NCI-H526 treated with DMSO at 0.1 percent for 48 hours (cell line): ENCODE measurements at regions not wholly inside any gene's neighbourhood (a gene's known extent, or its start where the extent isn't known, plus 50 kb on each side); places are given as distances from the start of the nearest gene placed in this dataset.
"Not testable (repeated sequence)": the region's sequence is repeated elsewhere in the genome, so short reads cannot be mapped to it uniquely, and the experiment has no call there.

Experiments
- DNase-seq: peaks from one replicate; lab custom pipeline; 2025; lab: John Stamatoyannopoulos, UW

DNA sequence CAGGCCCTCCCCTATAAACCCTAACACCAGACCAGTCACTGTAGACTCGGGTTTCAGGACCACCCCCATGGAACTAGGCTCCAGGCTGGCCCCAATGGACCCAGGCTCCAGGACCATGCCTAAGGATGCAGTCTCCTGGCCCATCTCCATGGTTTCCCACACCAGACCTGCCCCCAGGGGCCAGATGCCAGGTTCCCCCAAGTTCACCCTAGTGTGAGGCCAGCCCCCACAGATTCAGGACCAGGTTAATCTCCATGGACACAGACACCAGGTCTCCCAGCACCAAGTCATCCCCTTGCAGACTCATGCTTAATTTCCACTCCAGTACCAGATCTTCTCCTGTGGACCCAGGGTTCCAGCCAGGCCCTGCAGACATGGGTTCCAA is 103.8 kb upstream of the LANCL2 start:
- no peak for DNase-seq

- DNase-seq, result not testable (repeated sequence)
Observed at GRCh38 chr7:55265328-55265727, 99.8 kb upstream of the LANCL2 start.

GRCh38 chr7:55265836-55266642 is 99.1 kb upstream of the LANCL2 start:
- no peak for DNase-seq

- DNase-seq, result no peak
Observed at GRCh38 chr7:55271069-55271626, 94.0 kb upstream of the LANCL2 start.

- DNase-seq, result no peak
Observed at GRCh38 chr7:55271661-55272060, 93.5 kb upstream of the LANCL2 start.

- no peak for DNase-seq
Observed at GRCh38 chr7:55272328-55272727, 92.8 kb upstream of the LANCL2 start.

- DNase-seq, result no peak
Observed at GRCh38 chr7:55273186-55273980, 91.8 kb upstream of the LANCL2 start.

DNA sequence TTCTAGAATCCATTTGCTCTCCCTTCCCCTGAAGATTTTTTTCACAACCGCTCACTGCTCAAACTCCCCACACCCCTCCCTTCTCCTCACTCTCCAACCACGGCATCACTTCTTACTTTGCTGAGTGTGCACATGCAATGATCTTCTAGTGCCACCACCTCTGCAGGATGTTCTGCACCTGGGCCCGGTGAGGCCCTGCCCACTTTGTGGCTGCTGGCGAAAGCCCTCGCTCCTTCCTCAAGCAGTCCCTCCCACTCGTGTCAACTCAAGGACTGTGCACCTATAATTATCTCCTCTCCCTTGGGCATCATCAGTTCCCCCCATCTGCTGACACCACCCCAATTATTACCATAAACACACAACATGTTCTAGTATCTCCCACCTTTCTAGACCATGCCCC is 91.0 kb upstream of the LANCL2 start:
- DNase-seq, result no peak

DNA sequence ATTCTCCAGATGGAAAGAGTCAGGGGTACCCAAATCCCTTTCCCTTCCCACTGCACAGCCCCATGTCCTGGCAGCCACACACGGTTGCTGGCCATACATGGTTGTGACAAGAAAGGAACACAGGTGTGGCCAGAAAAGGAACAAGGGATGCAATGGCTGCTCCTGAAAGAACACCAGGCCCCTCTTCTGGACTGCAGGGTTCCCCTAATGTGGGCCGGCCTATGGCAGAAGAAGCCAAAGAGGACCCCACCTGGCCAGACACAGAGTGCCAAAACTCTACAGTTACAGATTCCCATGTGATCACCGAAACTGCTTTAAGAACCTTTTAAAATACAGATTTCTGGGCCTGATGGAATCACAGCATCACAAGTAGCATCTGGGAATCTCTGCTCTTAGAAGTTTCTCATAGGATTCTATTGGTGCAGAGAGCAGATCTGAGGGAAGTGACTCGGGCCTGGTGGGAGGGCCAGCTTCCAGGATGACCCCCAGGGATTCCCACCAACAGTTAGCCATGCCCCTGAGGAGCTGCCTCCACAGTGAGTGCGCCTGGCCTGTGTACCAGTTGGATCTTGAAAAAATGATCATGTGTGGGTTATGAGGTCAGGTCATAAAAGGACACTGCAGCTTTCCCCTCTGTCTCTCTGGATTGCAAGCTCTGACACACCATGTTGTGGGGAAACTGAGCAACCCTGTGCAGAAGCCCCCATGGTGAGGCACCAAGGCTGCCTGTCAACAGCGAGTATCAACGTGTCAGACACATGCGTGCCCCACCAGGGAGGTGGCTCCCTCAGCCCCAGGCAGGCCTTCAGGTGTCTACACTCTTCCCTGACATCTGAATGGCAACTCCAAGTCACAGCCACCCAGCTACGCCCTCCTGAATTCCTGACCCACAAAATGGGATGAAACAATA is 89.6 kb upstream of the LANCL2 start:
- DNase-seq, result no peak

DNA sequence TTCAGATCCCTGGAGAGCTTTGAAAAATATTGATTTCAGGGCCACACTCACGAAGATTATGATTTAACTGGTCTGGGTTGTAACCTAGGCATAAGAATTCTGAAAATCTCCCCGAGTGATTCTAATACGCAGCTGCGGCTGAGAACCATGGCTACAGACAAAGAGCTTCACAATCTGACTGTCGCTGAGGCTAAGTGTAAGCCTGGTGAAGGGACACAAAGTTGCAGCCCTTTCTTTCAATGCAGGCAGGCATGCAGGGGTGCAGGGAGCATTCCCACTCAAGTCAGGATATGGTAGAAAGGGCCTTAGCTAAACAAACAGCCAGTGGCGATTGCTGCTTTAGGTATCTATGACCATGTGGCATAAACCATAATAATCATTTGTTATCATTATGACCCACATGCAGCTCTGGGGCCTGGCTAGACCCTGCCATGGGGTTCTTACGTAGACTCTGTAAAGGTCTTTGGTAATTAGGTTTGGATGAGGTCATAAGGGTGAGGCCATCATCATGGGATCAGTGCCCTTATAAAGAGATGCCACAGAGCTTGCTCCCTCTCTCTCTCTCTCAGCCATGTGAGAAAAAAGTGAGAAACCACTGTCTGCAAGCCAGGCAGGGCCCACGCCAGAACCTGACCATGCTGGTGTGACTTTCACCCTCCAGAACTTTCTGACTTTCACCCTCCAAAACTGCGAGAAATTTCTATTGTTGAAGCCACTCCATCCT is 88.4 kb upstream of the LANCL2 start:
- DNase-seq, result no peak

GRCh38 chr7:55277916-55278315 is 87.2 kb upstream of the LANCL2 start:
- DNase-seq, result no peak

GRCh38 chr7:55278321-55278720 is 86.8 kb upstream of the LANCL2 start:
- DNase-seq, result no peak

- DNase-seq, result no peak
Observed at GRCh38 chr7:55279080-55279845, 85.9 kb upstream of the LANCL2 start.

DNA sequence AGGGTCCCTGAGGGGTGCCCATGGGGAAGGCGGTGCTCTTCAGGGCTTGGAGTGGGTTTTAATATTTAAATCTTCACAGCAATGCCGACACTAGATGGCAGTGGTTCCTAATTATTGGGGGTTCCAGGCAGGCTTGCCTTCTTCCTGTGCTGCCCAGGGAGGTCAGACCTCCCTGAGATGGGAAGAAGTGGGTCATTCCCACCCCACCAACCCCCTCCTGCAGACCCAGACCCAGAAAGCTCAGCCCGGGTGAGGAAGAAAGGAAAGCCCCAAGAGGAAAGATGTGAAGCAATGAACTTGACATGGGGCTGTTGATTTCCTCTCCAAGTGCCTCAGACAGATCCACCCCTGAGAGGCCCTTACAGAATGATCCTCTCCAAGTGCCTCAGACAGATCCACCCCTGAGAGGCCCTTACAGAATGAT is 85.1 kb upstream of the LANCL2 start:
- peak; percentile 55 for DNase-seq

DNA sequence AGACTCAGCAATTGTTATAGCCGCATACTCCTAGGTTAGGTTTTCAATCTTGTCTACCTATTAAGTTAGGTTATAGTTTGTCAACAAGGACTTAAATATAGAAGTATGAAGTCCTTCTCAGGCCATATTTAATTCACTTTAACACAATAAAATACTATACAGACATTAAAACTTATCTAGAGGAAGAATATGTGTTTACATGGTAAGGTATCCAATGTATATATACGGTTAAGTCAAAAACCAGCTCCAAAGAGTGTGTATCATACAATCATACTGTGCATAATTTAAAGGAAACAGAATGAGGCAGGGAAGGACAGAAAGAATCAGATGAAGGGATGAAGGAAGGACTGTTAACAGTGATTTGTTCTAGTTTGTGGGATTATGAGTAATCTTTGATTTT is 79.5 kb upstream of the LANCL2 start:
- no peak for DNase-seq

- DNase-seq, result no peak
Observed at GRCh38 chr7:55286666-55287065, 78.5 kb upstream of the LANCL2 start.

GRCh38 chr7:55288070-55288824 is 76.9 kb upstream of the LANCL2 start:
- DNase-seq, result no peak

GRCh38 chr7:55296070-55296469 is 69.1 kb upstream of the LANCL2 start:
- DNase-seq, result no peak

- no peak for DNase-seq
Observed at GRCh38 chr7:55299273-55299967, 65.7 kb upstream of the LANCL2 start.
